GM23248 (cell line): ENCODE measurements at regions not wholly inside any gene's neighbourhood (a gene's known extent, or its start where the extent isn't known, plus 50 kb on each side); places are given as distances from the start of the nearest gene placed in this dataset.

Experiments
- EZH2 ChIP-seq: fragments of 200-600 bp; sonication (generic); IDR thresholded peaks from 2 replicates; pipeline ENCODE4 v1.6.1; 2018; ENCODE audit warnings: antibody characterized with exemption, mild to moderate bottlenecking; ENCODE audit not compliant: insufficient read depth, poor library complexity, severe bottlenecking
- EZH2phosphoT487 ChIP-seq: fragments of 200-600 bp; sonication (generic); IDR thresholded peaks from 2 replicates; pipeline ENCODE4 v1.6.1; 2018; ENCODE audit warnings: antibody characterized with exemption, moderate library complexity, mild to moderate bottlenecking, low read depth; ENCODE audit not compliant: insufficient read depth

- TF ChIP-seq EZH2 (no peak), EZH2phosphoT487 (no peak)
Observed at GRCh38 chr6:26233649-26234420, 131.2 kb upstream of the BTN3A2 start.
